T-cell (primary cell): ENCODE measurements at regions not wholly inside any gene's neighbourhood (a gene's known extent, or its start where the extent isn't known, plus 50 kb on each side); places are given as distances from the start of the nearest gene placed in this dataset.
"Not testable (repeated sequence)": the region's sequence is repeated elsewhere in the genome, so short reads cannot be mapped to it uniquely, and the experiment has no call there.

ENCODE experiments used
- ATAC-seq, 4 experiments: fragments of 200-7000 bp in 3 of 4; fragments of 150-1000 bp in 1 of 4; cut with Tn5 transposase; replicated peaks in 1 of 4; 1 replicate in 3 of 4; 2 replicates in 1 of 4; pipeline ENCODE4 v1.10.0; 2021; ENCODE audit warnings: moderate library complexity in 3 of 4, mild to moderate bottlenecking in 2 of 4, moderate number of reproducible peaks in 1 of 4
- CTCF ChIA-PET, 2 donors: fragments of 300-600 bp; sonication (Branson Sonifier 250); formaldehyde crosslinking; loops; one replicate each; lab custom pipeline; 2022; ENCODE audit warnings: antibody characterized with exemption in 2 of 2; lab: Charles Lee
- POLR2A ChIA-PET, 2 donors: fragments of 300-600 bp; sonication (Branson Sonifier 250); formaldehyde crosslinking; loops; one replicate each; lab custom pipeline; 2022; ENCODE audit warnings: antibody characterized with exemption in 2 of 2; lab: Charles Lee
- DNase-seq, 35 experiments: peaks; one replicate each; pipeline versions ENCODE4 v3.0.0 to v3.0.0-alpha.2; 2013 to 2023
- H3K27ac ChIP-seq: one replicate; pipeline ENCODE4 v1.5.1; 2013; ENCODE audit warnings: low read length
- H3K27me3 ChIP-seq, 2 experiments: replicated peaks in 1 of 2; 1 replicate in 1 of 2; 2 replicates in 1 of 2; pipeline versions ENCODE4 v1.6.1 to v1.7.0; 2013; ENCODE audit warnings: low read length in 1 of 2, mixed read lengths in 1 of 2; ENCODE audit not compliant: control insufficient read depth in 2 of 2, insufficient read depth in 2 of 2; ENCODE audit errors: extremely low read depth in 1 of 2
- H3K36me3 ChIP-seq, 2 donors: 1 replicate in 1 of 2; 2 replicates in 1 of 2; pipeline versions ENCODE4 v1.6.1 to v1.7.0; 2013; ENCODE audit warnings: low read length in 1 of 2; ENCODE audit not compliant: control insufficient read depth in 2 of 2, insufficient read depth in 1 of 2; ENCODE audit errors: extremely low read depth in 1 of 2
- H3K4me1 ChIP-seq, 2 experiments: 1 replicate in 1 of 2; 2 replicates in 1 of 2; pipeline versions ENCODE4 v1.6.1 to v1.7.0; 2013; ENCODE audit warnings: low read length in 2 of 2, mixed read lengths in 1 of 2; ENCODE audit not compliant: insufficient read depth in 2 of 2, control insufficient read depth in 1 of 2; ENCODE audit errors: extremely low read depth in 1 of 2
- H3K4me3 ChIP-seq, 2 donors: 1 replicate in 1 of 2; 2 replicates in 1 of 2; pipeline versions ENCODE4 v1.5.1 to v1.7.0; 2013; ENCODE audit warnings: mild to moderate bottlenecking in 2 of 2, low read length in 1 of 2, moderate library complexity in 1 of 2; ENCODE audit not compliant: control insufficient read depth in 1 of 2; ENCODE audit errors: extremely low read depth in 1 of 2
- H3K9me3 ChIP-seq: 2 replicates; pipeline ENCODE4 v1.7.0; 2013
- H3K27ac Mint-ChIP-seq, 2 donors: one replicate each; pipeline ENCODE4 v1.8.0; 2020 to 2021; ENCODE audit warnings: mild to moderate bottlenecking in 2 of 2, mixed read lengths in 2 of 2
- H3K27me3 Mint-ChIP-seq, 2 donors: one replicate each; pipeline ENCODE4 v1.8.0; 2021 to 2022; ENCODE audit warnings: mixed read lengths in 2 of 2
- H3K36me3 Mint-ChIP-seq: one replicate; pipeline ENCODE4 v1.8.0; 2021; ENCODE audit warnings: mixed read lengths
- H3K4me1 Mint-ChIP-seq, 3 donors: one replicate each; pipeline ENCODE4 v1.8.0; 2020 to 2022; ENCODE audit warnings: mixed read lengths in 3 of 3, mild to moderate bottlenecking in 1 of 3
- H3K4me3 Mint-ChIP-seq, 3 donors: one replicate each; pipeline ENCODE4 v1.8.0; 2020 to 2022; ENCODE audit warnings: mild to moderate bottlenecking in 3 of 3, mixed read lengths in 3 of 3, moderate library complexity in 3 of 3
- H3K9me3 Mint-ChIP-seq, 3 donors: one replicate each; pipeline ENCODE4 v1.8.0; 2020 to 2022; ENCODE audit warnings: mixed read lengths in 3 of 3
- WGBS: methylation state at CpG from one replicate; pipeline ENCODE4 v1.1.5; 2013; ENCODE audit warnings: missing lambda C conversion rate; ENCODE audit not compliant: insufficient coverage; 5-methylcytosine and 5-hydroxymethylcytosine counted together

- peaks cover 2 to 9% (median 3%) of the 10 kb centered on the region in 3 donors for H3K9me3 Mint-ChIP-seq
- no peaks in the 10 kb centered on the region for H3K27me3 ChIP-seq
- no peak overlapping the region for H3K4me3 ChIP-seq
- no peaks in the 10 kb centered on the region for H3K4me1 Mint-ChIP-seq
- H3K27me3 Mint-ChIP-seq, result no peaks in the 10 kb centered on the region
- no peaks in the 10 kb centered on the region for H3K9me3 ChIP-seq
- 83% methylated on average over 2 of the region's 11 CpGs for WGBS
- no peaks in the 10 kb centered on the region for H3K4me1 ChIP-seq
- no peak overlapping the region for H3K27ac ChIP-seq
- no peak overlapping the region for H3K27ac Mint-ChIP-seq
- no peak for DNase-seq
- no peaks in the 10 kb centered on the region for H3K36me3 ChIP-seq
- ChIA-PET POLR2A (no interaction called here), CTCF (no interaction called here)
- H3K4me3 Mint-ChIP-seq, result no peak overlapping the region
- no peak for ATAC-seq
- H3K36me3 Mint-ChIP-seq, result no peaks in the 10 kb centered on the region
Measured at GRCh38 chr2:66185497-66186054, 249.3 kb upstream of the MEIS1 start.

DNA sequence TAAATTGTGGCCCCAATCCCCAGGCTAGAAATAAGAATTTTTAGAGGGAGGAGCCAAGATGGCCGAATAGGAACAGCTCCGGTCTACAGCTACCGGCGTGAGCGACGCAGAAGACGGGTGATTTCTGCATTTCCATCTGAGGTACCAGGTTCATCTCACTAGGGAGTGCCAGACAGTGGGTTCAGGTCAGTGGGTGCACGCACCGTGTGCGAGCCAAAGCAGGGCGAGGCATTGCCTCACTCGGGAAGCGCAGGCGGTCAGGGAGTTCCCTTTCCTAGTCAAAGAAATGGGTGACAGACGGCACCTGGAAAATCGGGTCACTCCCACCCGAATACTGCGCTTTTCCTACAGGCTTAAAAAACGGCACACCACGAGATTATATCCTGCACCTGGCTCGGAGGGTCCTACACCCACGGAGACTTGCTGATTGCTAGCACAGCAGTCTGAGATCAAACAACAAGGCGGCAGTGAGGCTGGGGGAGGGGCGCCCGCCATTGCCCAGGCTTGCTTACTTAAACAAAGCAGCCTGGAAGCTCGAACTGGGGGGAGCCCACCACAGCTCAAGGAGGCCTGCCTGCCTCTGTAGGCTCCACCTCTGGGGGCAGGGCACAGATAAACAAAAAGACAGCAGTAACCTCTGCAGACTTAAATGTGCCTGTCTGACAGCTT lies 257.7 kb upstream of the MEIS1 start:
- POLR2A ChIA-PET, ATAC-seq, H3K27me3 ChIP-seq, H3K27me3 Mint-ChIP-seq, H3K36me3 Mint-ChIP-seq, H3K27ac Mint-ChIP-seq, H3K4me3 Mint-ChIP-seq, DNase-seq, H3K4me3 ChIP-seq, H3K27ac ChIP-seq, H3K4me1 ChIP-seq, H3K36me3 ChIP-seq, CTCF ChIA-PET, H3K9me3 ChIP-seq, H3K4me1 Mint-ChIP-seq: not testable (repeated sequence)
- H3K9me3 Mint-ChIP-seq, result peaks cover 0 to 12% (median 0%) of the 10 kb centered on the region in 3 donors
- 88% methylated on average over 25 of the region's 26 CpGs for WGBS

- Histone ChIP-seq H3K4me1 (no peaks in the 10 kb centered on the region), H3K27me3 (no peaks in the 10 kb centered on the region), H3K9me3 (no peaks in the 10 kb centered on the region), H3K27ac (no peak overlapping the region), H3K36me3 (no peaks in the 10 kb centered on the region), H3K4me3 (no peak overlapping the region)
- peaks cover 0 to 12% (median 0%) of the 10 kb centered on the region in 3 donors for H3K9me3 Mint-ChIP-seq
- no peaks in the 10 kb centered on the region for H3K27me3 Mint-ChIP-seq
- no peaks in the 10 kb centered on the region for H3K4me1 Mint-ChIP-seq
- no peak overlapping the region for H3K27ac Mint-ChIP-seq
- CTCF ChIA-PET, result no interaction called here
- POLR2A ChIA-PET, result no interaction called here
- no peak overlapping the region for H3K4me3 Mint-ChIP-seq
- H3K36me3 Mint-ChIP-seq, result no peaks in the 10 kb centered on the region
- DNase-seq (no peak), ATAC-seq (no peak)
- 100% methylated on average over 2 of the region's 5 CpGs for WGBS
Measured at GRCh38 chr2:66174491-66174890, 260.4 kb upstream of the MEIS1 start.

DNA sequence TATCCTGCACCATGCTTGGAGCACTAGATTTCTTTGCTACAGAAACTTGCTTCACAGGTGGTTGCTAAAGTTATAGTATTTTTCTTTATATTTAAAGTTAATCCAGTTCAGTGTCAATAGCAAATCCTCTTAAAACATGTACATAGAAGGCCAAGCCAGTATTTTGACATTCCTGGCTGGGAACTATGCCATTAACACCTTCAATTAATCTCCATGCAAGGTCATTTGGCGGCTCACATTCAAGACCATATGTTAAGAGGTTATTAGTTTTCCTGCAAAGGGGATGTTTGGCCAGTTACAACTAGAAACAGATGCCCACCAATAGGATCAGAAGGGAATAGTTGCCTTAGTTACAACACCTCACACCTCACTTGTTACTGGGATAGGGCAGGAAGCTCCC lies 261.3 kb upstream of the MEIS1 start:
- H3K4me3 ChIP-seq, result no peak overlapping the region
- no peaks in the 10 kb centered on the region for H3K9me3 ChIP-seq
- H3K36me3 ChIP-seq, result no peaks in the 10 kb centered on the region
- WGBS, result no CpG with 5 or more reads among the region's 1 CpG
- ChIA-PET CTCF (no interaction called here), POLR2A (no interaction called here)
- DNase-seq (no peak), ATAC-seq (no peak)
- Mint-ChIP-seq H3K4me3 (no peak overlapping the region), H3K27me3 (no peaks in the 10 kb centered on the region), H3K36me3 (no peaks in the 10 kb centered on the region), H3K4me1 (no peaks in the 10 kb centered on the region), H3K27ac (no peak overlapping the region), H3K9me3 (peaks cover 0 to 12% (median 0%) of the 10 kb centered on the region in 3 donors)
- H3K4me1 ChIP-seq, result no peaks in the 10 kb centered on the region
- no peak overlapping the region for H3K27ac ChIP-seq
- H3K27me3 ChIP-seq, result no peaks in the 10 kb centered on the region

DNA sequence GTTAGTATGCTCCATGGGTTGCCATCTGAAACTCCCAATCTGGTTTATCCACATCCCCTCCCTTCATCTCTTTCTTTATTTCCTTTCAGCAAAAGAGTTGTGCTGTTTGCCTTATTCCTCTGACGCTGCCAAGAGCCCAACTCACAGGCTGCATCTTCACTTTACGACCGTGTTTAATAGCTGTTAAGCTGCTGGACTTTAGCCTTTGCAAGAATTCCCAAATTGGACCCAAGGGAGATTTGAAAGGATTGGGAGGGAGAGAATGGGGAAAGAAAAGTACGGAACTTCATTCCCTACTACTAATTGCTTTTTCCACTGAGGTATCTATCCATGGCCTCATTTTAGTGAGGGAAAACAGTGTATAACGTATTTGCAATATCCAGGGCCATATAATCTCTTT lies 263.4 kb upstream of the MEIS1 start:
- peaks cover 0 to 7% (median 3%) of the 10 kb centered on the region in 3 donors for H3K9me3 Mint-ChIP-seq
- Histone ChIP-seq H3K4me1 (no peaks in the 10 kb centered on the region), H3K27ac (no peak overlapping the region), H3K36me3 (no peaks in the 10 kb centered on the region), H3K27me3 (no peaks in the 10 kb centered on the region), H3K9me3 (no peaks in the 10 kb centered on the region), H3K4me3 (no peak overlapping the region)
- H3K27me3 Mint-ChIP-seq, result no peaks in the 10 kb centered on the region
- H3K27ac Mint-ChIP-seq, result no peak overlapping the region
- POLR2A ChIA-PET, result no interaction called here
- CTCF ChIA-PET, result no interaction called here
- no peaks in the 10 kb centered on the region for H3K36me3 Mint-ChIP-seq
- no peaks in the 10 kb centered on the region for H3K4me1 Mint-ChIP-seq
- DNase-seq (no peak), ATAC-seq (no peak)
- H3K4me3 Mint-ChIP-seq, result no peak overlapping the region
- no CpG with 5 or more reads among the region's 5 CpGs for WGBS

- Mint-ChIP-seq H3K27me3 (no peaks in the 10 kb centered on the region), H3K4me1 (no peaks in the 10 kb centered on the region), H3K9me3 (peaks cover 0 to 7% (median 3%) of the 10 kb centered on the region in 3 donors), H3K36me3 (no peaks in the 10 kb centered on the region), H3K4me3 (no peak overlapping the region), H3K27ac (no peak overlapping the region)
- no peak overlapping the region for H3K4me3 ChIP-seq
- DNase-seq (no peak), ATAC-seq (no peak)
- WGBS, result no CpG with 5 or more reads among the region's 6 CpGs
- no peaks in the 10 kb centered on the region for H3K9me3 ChIP-seq
- H3K27me3 ChIP-seq, result no peaks in the 10 kb centered on the region
- no peaks in the 10 kb centered on the region for H3K4me1 ChIP-seq
- H3K36me3 ChIP-seq, result no peaks in the 10 kb centered on the region
- CTCF ChIA-PET, result no interaction called here
- POLR2A ChIA-PET, result no interaction called here
- no peak overlapping the region for H3K27ac ChIP-seq
Measured at GRCh38 chr2:66170744-66171330, 264.1 kb upstream of the MEIS1 start.
